Smooth muscle cell (in vitro differentiated cells): ENCODE measurements at regions not wholly inside any gene's neighbourhood (a gene's known extent, or its start where the extent isn't known, plus 50 kb on each side); places are given as distances from the start of the nearest gene placed in this dataset.
"Not testable (repeated sequence)": the region's sequence is repeated elsewhere in the genome, so short reads cannot be mapped to it uniquely, and the experiment has no call there.

Experiments used
- DNase-seq: peaks from one replicate; lab custom pipeline; 2025; ENCODE audit not compliant: unreplicated experiment; lab: John Stamatoyannopoulos, UW
- H2AFZ ChIP-seq: fragments of 200-600 bp; sonication (generic); 2 replicates; pipeline ENCODE4 v1.6.0; 2016; ENCODE audit warnings: antibody characterized with exemption, low read depth, mild to moderate bottlenecking
- H3F3A ChIP-seq: fragments of 200-600 bp; sonication (generic); 2 replicates; pipeline ENCODE4 v1.6.0; 2017; ENCODE audit warnings: antibody characterized with exemption, low read depth
- H3K27ac ChIP-seq: fragments of 200-600 bp; sonication (generic); 2 replicates; pipeline ENCODE4 v1.5.1; 2016; ENCODE audit warnings: low read depth, mild to moderate bottlenecking
- H3K27me3 ChIP-seq: fragments of 200-600 bp; sonication (generic); 2 replicates; pipeline ENCODE4 v1.6.1; 2016; ENCODE audit warnings: low read depth, mild to moderate bottlenecking
- H3K36me3 ChIP-seq: fragments of 200-600 bp; sonication (generic); 2 replicates; pipeline ENCODE4 v1.5.1; 2016; ENCODE audit warnings: low read depth
- H3K4me1 ChIP-seq: fragments of 200-600 bp; sonication (generic); 2 replicates; pipeline ENCODE4 v1.5.1; 2016; ENCODE audit warnings: low read depth
- H3K4me2 ChIP-seq: fragments of 200-600 bp; sonication (generic); 2 replicates; pipeline ENCODE4 v1.6.0; 2016; ENCODE audit warnings: mild to moderate bottlenecking
- H3K4me3 ChIP-seq: fragments of 200-600 bp; sonication (generic); 2 replicates; pipeline ENCODE4 v1.5.1; 2016; ENCODE audit warnings: mild to moderate bottlenecking
- H3K79me2 ChIP-seq: fragments of 200-600 bp; sonication (generic); 2 replicates; pipeline ENCODE4 v1.6.0; 2016; ENCODE audit warnings: low read depth, mild to moderate bottlenecking
- H3K9ac ChIP-seq: fragments of 200-600 bp; sonication (generic); 2 replicates; pipeline ENCODE4 v1.6.0; 2016; ENCODE audit warnings: low read depth
- H3K9me3 ChIP-seq: fragments of 200-600 bp; sonication (generic); replicated peaks from 2 replicates; pipeline ENCODE4 v1.5.1; 2016; ENCODE audit warnings: low read depth
- H4K20me1 ChIP-seq: fragments of 200-600 bp; sonication (generic); 2 replicates; pipeline ENCODE4 v1.6.0; 2016; ENCODE audit warnings: low read depth
- WGBS: methylation state at CpG from one replicate; pipeline ENCODE4 v1.1.7; 2016; ENCODE audit warnings: low lambda C conversion rate; 5-methylcytosine and 5-hydroxymethylcytosine counted together
- TF ChIP-seq, protein P1 (sequence below): fragments of 200-600 bp; sonication (generic); IDR thresholded peaks from 2 replicates; pipeline ENCODE4 v1.5.1; 2017; ENCODE audit warnings: borderline replicate concordance, mild to moderate bottlenecking, antibody characterized with exemption; ENCODE audit not compliant: insufficient read depth, poor library complexity, severe bottlenecking

DNA sequence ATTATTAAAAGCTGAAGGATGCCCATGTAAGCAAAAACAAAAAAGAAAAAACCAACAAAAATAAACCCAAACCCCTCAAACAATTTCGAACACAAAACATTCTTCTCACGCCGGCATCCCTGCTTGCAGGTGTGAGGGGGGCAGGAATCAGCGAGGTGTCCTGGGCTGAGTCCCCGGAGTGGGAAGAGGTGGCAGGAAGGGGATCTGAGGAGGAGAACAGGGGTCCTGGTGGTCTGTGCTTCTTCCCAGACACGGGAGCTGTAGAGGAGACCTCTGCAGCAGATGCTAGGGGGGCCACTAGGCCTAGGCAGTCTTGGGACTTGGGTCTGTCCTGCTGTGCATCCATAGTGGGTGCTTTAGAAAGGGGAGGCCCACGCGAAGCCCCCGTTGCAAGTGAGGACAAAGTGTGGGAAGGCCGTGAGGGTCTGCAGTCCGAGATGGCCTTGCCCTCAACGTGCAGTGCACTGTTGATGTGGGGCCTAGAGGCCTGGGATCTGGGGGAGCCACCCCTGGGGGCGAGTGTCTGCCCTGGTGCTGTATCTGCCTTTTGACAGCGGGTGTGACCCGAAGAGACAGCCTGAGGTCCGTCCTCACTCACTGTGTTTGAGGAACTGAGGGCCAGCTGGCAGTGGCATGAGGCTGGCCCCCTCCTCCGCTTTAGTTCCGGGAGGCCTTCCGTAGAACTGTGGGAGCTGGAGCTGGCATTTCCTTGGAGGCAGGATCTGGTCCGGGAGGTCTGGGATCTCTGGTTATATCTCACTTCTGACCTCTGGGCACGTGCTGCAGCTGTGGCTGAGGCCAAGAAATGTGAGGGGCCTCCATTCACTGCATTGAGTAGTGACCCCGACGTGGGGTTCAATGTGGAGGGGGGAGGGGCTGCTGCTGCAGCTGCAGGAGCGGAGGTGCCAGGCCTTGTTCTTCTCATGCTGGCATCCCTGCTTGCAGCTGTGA lies 1371.5 kb downstream of the CDH12 start:
- not testable (repeated sequence) for H3K27ac ChIP-seq, DNase-seq, H2AFZ ChIP-seq, H3K4me3 ChIP-seq, H3F3A ChIP-seq, H3K9ac ChIP-seq, H3K79me2 ChIP-seq, H3K27me3 ChIP-seq, H3K4me2 ChIP-seq, H3K36me3 ChIP-seq, H3K4me1 ChIP-seq, H4K20me1 ChIP-seq, H3K9me3 ChIP-seq
- 95% methylated on average over 24 of the region's 24 CpGs for WGBS

- not testable (repeated sequence) for H3K9ac ChIP-seq, H3K4me3 ChIP-seq, H3K27me3 ChIP-seq, DNase-seq, H3K4me2 ChIP-seq, H3K36me3 ChIP-seq, H2AFZ ChIP-seq, H3F3A ChIP-seq, H3K27ac ChIP-seq, H3K9me3 ChIP-seq, H3K4me1 ChIP-seq, H3K79me2 ChIP-seq, H4K20me1 ChIP-seq
- WGBS: 98% methylated on average over 4 of the region's 4 CpGs
These were observed 1373.1 kb downstream of the CDH12 start for GRCh38 chr5:21480054-21480453.

GRCh38 chr5:21473981-21474380 lies 1379.2 kb downstream of the CDH12 start:
- WGBS: 92% methylated on average over 5 of the region's 6 CpGs
- not testable (repeated sequence) for H3K4me1 ChIP-seq, H4K20me1 ChIP-seq, H3K4me3 ChIP-seq, H2AFZ ChIP-seq, H3K9me3 ChIP-seq, H3K4me2 ChIP-seq, DNase-seq, H3K79me2 ChIP-seq, H3K27me3 ChIP-seq, H3F3A ChIP-seq, H3K36me3 ChIP-seq, H3K27ac ChIP-seq, H3K9ac ChIP-seq

DNA sequence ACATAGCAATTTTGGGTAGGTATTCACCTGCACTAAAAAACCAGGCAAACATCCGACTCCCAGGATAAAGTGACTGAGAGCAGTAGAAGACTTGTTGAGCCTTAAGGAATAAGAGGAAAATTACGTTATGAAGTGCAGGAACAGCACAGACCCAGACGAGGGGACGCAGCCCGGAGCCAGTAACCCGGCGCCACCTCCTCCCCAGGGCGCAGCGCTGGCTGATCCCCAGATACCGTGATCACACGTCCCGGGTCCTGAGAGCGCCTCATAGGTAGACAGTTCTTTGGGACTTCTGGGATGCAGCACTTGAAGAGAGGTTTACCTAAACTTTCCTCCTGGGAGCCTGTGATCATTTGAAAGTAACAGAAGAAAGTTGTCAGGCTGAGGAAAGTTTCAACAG lies 1379.7 kb downstream of the CDH12 start:
- H2AFZ ChIP-seq, DNase-seq, H3K27me3 ChIP-seq, H3F3A ChIP-seq, H3K9ac ChIP-seq, H4K20me1 ChIP-seq, H3K79me2 ChIP-seq, H3K9me3 ChIP-seq, H3K36me3 ChIP-seq, H3K27ac ChIP-seq, H3K4me1 ChIP-seq, H3K4me2 ChIP-seq, H3K4me3 ChIP-seq: not testable (repeated sequence)
- 97% methylated on average over 13 of the region's 13 CpGs for WGBS

DNA sequence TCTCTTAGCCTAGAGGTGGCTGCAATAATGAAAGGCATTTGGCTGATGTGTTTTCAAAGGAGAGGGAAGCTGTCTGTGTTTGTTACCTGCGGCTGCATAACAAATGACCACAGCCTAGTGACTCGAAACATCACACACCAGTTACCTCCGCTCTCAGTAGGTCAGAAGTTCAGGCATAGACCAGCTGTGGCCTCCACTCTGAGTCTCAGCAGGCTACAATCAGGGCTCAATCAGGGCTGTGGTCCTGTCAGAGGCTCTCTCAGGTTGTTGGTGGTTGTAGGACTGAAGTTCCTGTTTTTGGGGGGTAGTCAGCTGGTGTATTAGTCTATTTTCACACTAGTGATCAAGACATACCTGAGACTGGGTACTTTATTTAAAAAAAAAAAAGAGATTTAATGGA lies 1381.5 kb downstream of the CDH12 start:
- not testable (repeated sequence) for H3K79me2 ChIP-seq, H3K4me2 ChIP-seq, H3K27me3 ChIP-seq, H3K36me3 ChIP-seq, H2AFZ ChIP-seq, H3F3A ChIP-seq, H3K27ac ChIP-seq, H3K4me3 ChIP-seq, DNase-seq, H3K9ac ChIP-seq, H3K9me3 ChIP-seq, H4K20me1 ChIP-seq, H3K4me1 ChIP-seq
- 90% methylated on average over 3 of the region's 3 CpGs for WGBS

GRCh38 chr5:21469523-21470101 lies 1383.5 kb downstream of the CDH12 start:
- not testable (repeated sequence) for H3K27me3 ChIP-seq, H3K27ac ChIP-seq, H3K9ac ChIP-seq, H3K4me2 ChIP-seq, H3F3A ChIP-seq, H3K36me3 ChIP-seq, DNase-seq, H2AFZ ChIP-seq, H3K9me3 ChIP-seq, H3K4me1 ChIP-seq, H3K4me3 ChIP-seq, H3K79me2 ChIP-seq, H4K20me1 ChIP-seq
- TF ChIP-seq, protein P1, sequence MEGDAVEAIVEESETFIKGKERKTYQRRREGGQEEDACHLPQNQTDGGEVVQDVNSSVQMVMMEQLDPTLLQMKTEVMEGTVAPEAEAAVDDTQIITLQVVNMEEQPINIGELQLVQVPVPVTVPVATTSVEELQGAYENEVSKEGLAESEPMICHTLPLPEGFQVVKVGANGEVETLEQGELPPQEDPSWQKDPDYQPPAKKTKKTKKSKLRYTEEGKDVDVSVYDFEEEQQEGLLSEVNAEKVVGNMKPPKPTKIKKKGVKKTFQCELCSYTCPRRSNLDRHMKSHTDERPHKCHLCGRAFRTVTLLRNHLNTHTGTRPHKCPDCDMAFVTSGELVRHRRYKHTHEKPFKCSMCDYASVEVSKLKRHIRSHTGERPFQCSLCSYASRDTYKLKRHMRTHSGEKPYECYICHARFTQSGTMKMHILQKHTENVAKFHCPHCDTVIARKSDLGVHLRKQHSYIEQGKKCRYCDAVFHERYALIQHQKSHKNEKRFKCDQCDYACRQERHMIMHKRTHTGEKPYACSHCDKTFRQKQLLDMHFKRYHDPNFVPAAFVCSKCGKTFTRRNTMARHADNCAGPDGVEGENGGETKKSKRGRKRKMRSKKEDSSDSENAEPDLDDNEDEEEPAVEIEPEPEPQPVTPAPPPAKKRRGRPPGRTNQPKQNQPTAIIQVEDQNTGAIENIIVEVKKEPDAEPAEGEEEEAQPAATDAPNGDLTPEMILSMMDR: peak; percentile 36
- 83% methylated on average over 6 of the region's 6 CpGs for WGBS

DNA sequence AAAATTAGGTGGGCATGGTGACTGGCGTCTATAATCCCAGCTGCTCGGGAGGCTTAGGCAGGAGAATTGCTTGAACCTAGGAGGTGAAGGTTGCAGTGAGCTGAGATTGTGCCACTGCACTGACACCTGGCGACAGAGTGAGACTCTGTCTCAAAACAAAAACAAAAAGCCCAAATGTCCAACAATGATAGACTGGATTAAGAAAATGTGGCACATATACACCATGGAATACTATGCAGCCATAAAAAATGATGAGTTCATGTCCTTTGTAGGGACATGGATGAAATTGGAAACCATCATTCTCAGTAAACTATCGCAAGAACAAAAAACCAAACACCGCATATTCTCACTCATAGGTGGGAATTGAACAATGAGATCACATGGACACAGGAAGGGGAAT lies 1385.6 kb downstream of the CDH12 start:
- not testable (repeated sequence) for H3K4me1 ChIP-seq, H4K20me1 ChIP-seq, H3K79me2 ChIP-seq, H3K4me3 ChIP-seq, H3K9me3 ChIP-seq, H3K9ac ChIP-seq, DNase-seq, H3K36me3 ChIP-seq, H2AFZ ChIP-seq, H3K27ac ChIP-seq, H3K4me2 ChIP-seq, H3K27me3 ChIP-seq, H3F3A ChIP-seq
- 100% methylated on average over 3 of the region's 5 CpGs for WGBS

DNA sequence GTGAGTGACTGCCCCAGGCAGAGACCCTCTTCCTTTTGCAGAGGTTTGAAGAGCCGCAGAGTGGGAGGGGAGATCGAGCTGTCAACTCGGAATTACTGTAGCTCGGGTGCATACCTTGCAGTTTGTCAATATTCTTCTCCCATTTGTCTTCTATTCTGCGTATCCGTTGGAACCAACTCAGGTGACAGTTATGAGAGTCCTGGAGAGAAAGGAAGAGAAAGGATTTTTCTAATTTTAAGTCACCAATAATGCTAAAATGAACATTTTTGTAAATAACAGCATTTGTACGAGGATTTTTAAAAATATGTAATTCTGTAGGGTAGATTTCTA lies 1393.4 kb downstream of the CDH12 start:
- peak overlapping the region; percentile 76 for H3K4me3 ChIP-seq
- H3K27me3 ChIP-seq, H4K20me1 ChIP-seq, H3F3A ChIP-seq, DNase-seq, H3K9me3 ChIP-seq, H3K4me1 ChIP-seq, H3K79me2 ChIP-seq, H3K36me3 ChIP-seq, H3K27ac ChIP-seq: not testable (repeated sequence)
- H3K4me2 ChIP-seq: peak overlapping the region; percentile 51
- 0% methylated on average over 2 of the region's 7 CpGs for WGBS
- H2AFZ ChIP-seq: peak overlapping the region; percentile 48
- H3K9ac ChIP-seq: peak overlapping the region; percentile 27
